Neural cell (in vitro differentiated cells): ENCODE measurements at regions not wholly inside any gene's neighbourhood (a gene's known extent, or its start where the extent isn't known, plus 50 kb on each side); places are given as distances from the start of the nearest gene placed in this dataset.

ENCODE experiments used
- H2AFZ ChIP-seq: fragments of 200-600, 300-800 bp; sonication (generic), shearing (Covaris generic); 2 replicates; pipeline ENCODE4 v1.6.0; 2014; ENCODE audit warnings: low read depth, mild to moderate bottlenecking, antibody characterized with exemption, low read length, moderate library complexity
- H3F3A ChIP-seq: fragments of 200-600 bp; shearing (Covaris generic); 2 replicates; pipeline ENCODE4 v1.6.1; 2016; ENCODE audit warnings: mild to moderate bottlenecking, moderate library complexity, mixed read lengths, antibody characterized with exemption, low read length; ENCODE audit not compliant: insufficient read depth, poor library complexity, severe bottlenecking
- H3K27ac ChIP-seq: fragments of 200-600, 300-800 bp; sonication (generic), shearing (Covaris generic); 2 replicates; pipeline ENCODE4 v1.5.1; 2014; ENCODE audit warnings: mild to moderate bottlenecking, low read length, moderate library complexity
- H3K27me3 ChIP-seq: fragments of 300-800, 200-600 bp; sonication (generic), shearing (Covaris generic); 2 replicates; pipeline ENCODE4 v1.6.0; 2014; ENCODE audit warnings: mild to moderate bottlenecking, low read depth, low read length, moderate library complexity; ENCODE audit not compliant: insufficient read depth
- H3K36me3 ChIP-seq: fragments of 300-800, 200-600 bp; sonication (generic), shearing (Covaris generic); 2 replicates; pipeline ENCODE4 v1.5.1; 2014; ENCODE audit warnings: mild to moderate bottlenecking, antibody characterized with exemption, low read length, moderate library complexity; ENCODE audit not compliant: insufficient read depth
- H3K4me2 ChIP-seq: fragments of 300-800, 200-600 bp; sonication (generic), shearing (Covaris generic); 2 replicates; pipeline ENCODE4 v1.6.0; 2014; ENCODE audit warnings: mild to moderate bottlenecking, low read length
- H3K4me3 ChIP-seq: fragments of 300-800, 200-600 bp; sonication (generic), shearing (Covaris generic); 2 replicates; pipeline ENCODE4 v1.5.1; 2014; ENCODE audit warnings: mild to moderate bottlenecking, low read length, moderate library complexity
- H3K79me2 ChIP-seq: fragments of 200-600 bp; shearing (Covaris generic); replicated peaks from 2 replicates; pipeline ENCODE4 v1.6.0; 2014; ENCODE audit warnings: mild to moderate bottlenecking, low read length, moderate library complexity; ENCODE audit not compliant: insufficient read depth
- H3K9ac ChIP-seq: fragments of 300-800, 200-600 bp; sonication (generic), shearing (Covaris generic); 2 replicates; pipeline ENCODE4 v1.6.1; 2016; ENCODE audit warnings: mild to moderate bottlenecking, low read length, mixed read lengths
- H3K9me2 ChIP-seq: fragments of 200-600 bp; shearing (Covaris generic); 2 replicates; pipeline ENCODE4 v1.6.1; 2016; ENCODE audit warnings: mild to moderate bottlenecking, low read length, mixed read lengths; ENCODE audit not compliant: insufficient read depth
- H3K9me3 ChIP-seq: fragments of 200-600, 300-800 bp; sonication (generic), shearing (Covaris generic); 2 replicates; pipeline ENCODE4 v1.6.1; 2016; ENCODE audit warnings: mild to moderate bottlenecking, mixed run types, low read length, moderate library complexity, mixed read lengths
- H4K20me1 ChIP-seq: fragments of 200-600 bp; shearing (Covaris generic); 2 replicates; pipeline ENCODE4 v1.6.1; 2016; ENCODE audit warnings: mild to moderate bottlenecking, mixed run types; ENCODE audit not compliant: insufficient read depth
- EP300 ChIP-seq: fragments of 450-650 bp; conservative IDR thresholded peaks from 2 replicates; pipeline ENCODE4 v1.6.1; 2014; ENCODE audit warnings: antibody characterized with exemption, mild to moderate bottlenecking, moderate library complexity; ENCODE audit not compliant: poor library complexity, severe bottlenecking
- EZH2 ChIP-seq: fragments of 200-600, 300-800 bp; shearing (Covaris generic), sonication (generic); IDR thresholded peaks from 2 replicates; pipeline ENCODE4 v1.6.1; 2014; ENCODE audit warnings: antibody characterized with exemption, low read length, borderline replicate concordance, mild to moderate bottlenecking; ENCODE audit not compliant: insufficient read depth, poor library complexity, severe bottlenecking
- MXI1 ChIP-seq: fragments of 450-650 bp; conservative IDR thresholded peaks from 2 replicates; pipeline ENCODE4 v1.6.1; 2014; ENCODE audit warnings: antibody characterized with exemption, mild to moderate bottlenecking; ENCODE audit not compliant: poor library complexity, severe bottlenecking
- POLR2AphosphoS5 ChIP-seq: IDR thresholded peaks from 2 replicates; pipeline ENCODE4 v1.6.1; 2012
- RAD21 ChIP-seq: fragments of 450-650 bp; conservative IDR thresholded peaks from 2 replicates; pipeline ENCODE4 v1.6.1; 2014; ENCODE audit warnings: antibody characterized with exemption, mild to moderate bottlenecking, moderate library complexity
- REST ChIP-seq: IDR thresholded peaks from 2 replicates; pipeline ENCODE4 v1.6.1; 2012; ENCODE audit warnings: borderline replicate concordance
- SMC3 ChIP-seq: fragments of 450-650 bp; conservative IDR thresholded peaks from 2 replicates; pipeline ENCODE4 v1.6.1; 2014; ENCODE audit warnings: antibody characterized with exemption, mild to moderate bottlenecking, moderate library complexity; ENCODE audit not compliant: poor library complexity
- TAF1 ChIP-seq: IDR thresholded peaks from 2 replicates; pipeline ENCODE4 v1.6.1; 2012; ENCODE audit warnings: low read depth
- TF ChIP-seq, protein P1 (sequence below): fragments of 450-650 bp; IDR thresholded peaks from 2 replicates; pipeline ENCODE4 v1.5.1; 2014; ENCODE audit warnings: antibody characterized with exemption, mild to moderate bottlenecking, moderate library complexity; ENCODE audit not compliant: poor library complexity, severe bottlenecking

- Histone ChIP-seq H3K9ac (no peak overlapping the region), H3K9me2 (no peaks in the 10 kb centered on the region), H3K27me3 (no peaks in the 10 kb centered on the region), H3K4me3 (no peak overlapping the region), H3K4me2 (no peak overlapping the region), H3K79me2 (no peaks in the 10 kb centered on the region), H3F3A (no peaks in the 10 kb centered on the region), H2AFZ (no peak overlapping the region), H3K9me3 (no peaks in the 10 kb centered on the region), H3K36me3 (no peaks in the 10 kb centered on the region), H3K27ac (no peak overlapping the region), H4K20me1 (no peaks in the 10 kb centered on the region)
- TF ChIP-seq EZH2 = no peak
- TF ChIP-seq, protein P1, sequence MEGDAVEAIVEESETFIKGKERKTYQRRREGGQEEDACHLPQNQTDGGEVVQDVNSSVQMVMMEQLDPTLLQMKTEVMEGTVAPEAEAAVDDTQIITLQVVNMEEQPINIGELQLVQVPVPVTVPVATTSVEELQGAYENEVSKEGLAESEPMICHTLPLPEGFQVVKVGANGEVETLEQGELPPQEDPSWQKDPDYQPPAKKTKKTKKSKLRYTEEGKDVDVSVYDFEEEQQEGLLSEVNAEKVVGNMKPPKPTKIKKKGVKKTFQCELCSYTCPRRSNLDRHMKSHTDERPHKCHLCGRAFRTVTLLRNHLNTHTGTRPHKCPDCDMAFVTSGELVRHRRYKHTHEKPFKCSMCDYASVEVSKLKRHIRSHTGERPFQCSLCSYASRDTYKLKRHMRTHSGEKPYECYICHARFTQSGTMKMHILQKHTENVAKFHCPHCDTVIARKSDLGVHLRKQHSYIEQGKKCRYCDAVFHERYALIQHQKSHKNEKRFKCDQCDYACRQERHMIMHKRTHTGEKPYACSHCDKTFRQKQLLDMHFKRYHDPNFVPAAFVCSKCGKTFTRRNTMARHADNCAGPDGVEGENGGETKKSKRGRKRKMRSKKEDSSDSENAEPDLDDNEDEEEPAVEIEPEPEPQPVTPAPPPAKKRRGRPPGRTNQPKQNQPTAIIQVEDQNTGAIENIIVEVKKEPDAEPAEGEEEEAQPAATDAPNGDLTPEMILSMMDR = no peak
- no peak for TF ChIP-seq MXI1
- no peak for TF ChIP-seq RAD21
Observed at GRCh38 chr1:83104558-83104957, 894.4 kb downstream of the TTLL7 start.

GRCh38 chr1:83103341-83103740 is 895.6 kb downstream of the TTLL7 start:
- Histone ChIP-seq H3K79me2 (no peaks in the 10 kb centered on the region), H2AFZ (no peak overlapping the region), H3K27ac (no peak overlapping the region), H3K4me2 (no peak overlapping the region), H3K4me3 (no peak overlapping the region), H3K9me2 (no peaks in the 10 kb centered on the region), H3F3A (no peaks in the 10 kb centered on the region), H3K9me3 (no peaks in the 10 kb centered on the region), H3K27me3 (no peaks in the 10 kb centered on the region), H3K36me3 (no peaks in the 10 kb centered on the region), H3K9ac (no peak overlapping the region), H4K20me1 (no peaks in the 10 kb centered on the region)
- no peak for TF ChIP-seq TAF1
- no peak for TF ChIP-seq POLR2AphosphoS5
- no peak for TF ChIP-seq RAD21
- TF ChIP-seq MXI1 = no peak
- TF ChIP-seq, protein P1 = no peak
- no peak for TF ChIP-seq EP300
- no peak for TF ChIP-seq REST
- no peak for TF ChIP-seq EZH2
- no peak for TF ChIP-seq SMC3
